ENCODE measurements at regions not wholly inside any gene's neighbourhood (a gene's known extent, or its start where the extent isn't known, plus 50 kb on each side); places are given as distances from the start of the nearest gene placed in this dataset.

DNA sequence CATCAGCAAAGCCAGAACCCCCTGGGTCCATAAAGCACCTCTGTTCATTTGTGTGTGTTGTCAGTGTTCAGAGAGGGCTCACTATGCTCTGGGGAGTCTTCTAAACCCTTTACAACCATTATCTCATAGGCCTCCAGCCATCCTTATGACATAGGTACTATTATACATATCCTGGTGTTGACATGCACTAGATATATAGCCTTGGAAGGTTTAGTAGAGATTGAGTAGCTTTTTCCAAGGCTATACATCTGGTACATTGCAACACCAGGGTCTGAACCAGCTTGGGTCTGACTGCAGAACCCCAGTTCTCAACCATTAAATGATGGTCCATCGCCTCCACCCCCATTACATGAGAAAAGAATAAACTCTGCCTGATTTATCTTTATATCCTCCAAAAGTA is 253.6 kb upstream of the MKLN1 start:
- intact Hi-C loops (cut with micrococcal nuclease) = no loop called here
- Histone ChIP-seq H3K4me3 (replicated peaks in 1 of 2; ENCODE audit: low read depth in 1 of 2, low read length in 2 of 2) (no peak overlapping the region), H3K27ac (ENCODE audit: low read depth, low read length) (no peak overlapping the region), H3K79me2 (ENCODE audit: insufficient read depth, low read length) (peaks cover 39% of the 10 kb centered on the region), H4K20me1 (ENCODE audit: insufficient read depth) (no peaks in the 10 kb centered on the region), H3K4me1 (ENCODE audit: control insufficient read depth in 1 of 2, insufficient read depth in 2 of 2, low read length in 2 of 2) (peaks cover 5 to 17% of the 10 kb centered on the region in 2 experiments; a peak in 3 of 4 replicates), H3K9ac (ENCODE audit: low read length) (no peak overlapping the region), H3K9me2 (ENCODE audit: insufficient read depth) (no peaks in the 10 kb centered on the region), H3K27me3 (ENCODE audit: insufficient read depth, low read length) (no peaks in the 10 kb centered on the region), H3K4me2 (ENCODE audit: low read length) (no peak overlapping the region), H3K9me3 (ENCODE audit: control insufficient read depth in 1 of 2, insufficient read depth in 1 of 2, low read depth in 1 of 2, low read length in 2 of 2) (no peaks in the 10 kb centered on the region), H2AFZ (ENCODE audit: low read depth, low read length, poor library complexity, severe bottlenecking) (no peak overlapping the region), H3K36me3 (ENCODE audit: control insufficient read depth in 1 of 2, insufficient read depth in 2 of 2, low read length in 2 of 2) (no peaks in the 10 kb centered on the region; a peak in 1 of 4 replicates)
- DNase-seq (ENCODE audit: low read depth, low spot score) (no peak), ATAC-seq (no peak)
- ChIA-PET CTCF (no interaction called here), POLR2A (no interaction called here), RAD21 (ENCODE audit: low non-redundant PET in 1 of 2, low total read pairs in 2 of 2, uncharacterized antibody in 2 of 2, unreplicated experiment in 2 of 2) (no interaction called here)
- TF ChIP-seq RAD21 (IDR thresholded peaks at IDR 0.05; ENCODE audit: low read depth) (no peak), ELF1 (IDR thresholded peaks at IDR 0.05; ENCODE audit: borderline replicate concordance, low read depth) (no peak), TCF7L2 (IDR thresholded peaks at IDR 0.05; ENCODE audit: borderline replicate concordance, extremely low read depth, insufficient read depth, insufficient read length) (no peak), EGR1 (IDR thresholded peaks at IDR 0.05; ENCODE audit: low read depth) (no peak), POLR2AphosphoS5 (IDR thresholded peaks at IDR 0.05; ENCODE audit: low read depth, low read length) (no peak), EZH2 (IDR thresholded peaks at IDR 0.05) (no peak), SRF (IDR thresholded peaks at IDR 0.05; ENCODE audit: low read depth) (no peak), POLR2A (IDR thresholded peaks at IDR 0.05; ENCODE audit: borderline replicate concordance, extremely low read depth, insufficient read depth, insufficient read length) (no peak), SIN3A (IDR thresholded peaks at IDR 0.05; ENCODE audit: low read depth) (no peak), CBX3 (IDR thresholded peaks at IDR 0.05; ENCODE audit: low read depth) (no peak)
- TF ChIP-seq, protein P1, sequence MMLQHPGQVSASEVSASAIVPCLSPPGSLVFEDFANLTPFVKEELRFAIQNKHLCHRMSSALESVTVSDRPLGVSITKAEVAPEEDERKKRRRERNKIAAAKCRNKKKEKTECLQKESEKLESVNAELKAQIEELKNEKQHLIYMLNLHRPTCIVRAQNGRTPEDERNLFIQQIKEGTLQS (IDR thresholded peaks at IDR 0.05) = no peak
- no TSS peak for BruUV-seq (replicated peaks)

DNA sequence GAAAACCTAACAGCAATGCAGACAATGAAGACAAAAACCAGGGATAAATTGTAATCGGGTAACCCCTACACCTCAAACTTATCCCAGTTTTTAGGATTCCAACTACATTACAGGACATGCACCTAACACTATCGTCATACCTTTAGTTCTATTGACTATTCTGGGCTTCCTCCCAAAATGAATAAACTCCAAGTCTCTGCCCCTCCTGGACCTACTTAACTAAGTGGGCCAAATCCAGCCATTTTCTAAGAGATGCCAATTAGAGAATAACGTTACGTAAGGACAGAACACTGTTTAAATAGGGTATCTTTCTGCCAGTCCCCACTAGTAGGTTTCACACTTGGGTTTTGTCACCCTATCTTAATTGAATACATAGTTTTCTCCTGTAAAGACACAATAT is 253.1 kb upstream of the MKLN1 start:
- no peak for ATAC-seq
- Histone ChIP-seq H3K4me2 (ENCODE audit: low read length) (no peak overlapping the region), H3K4me1 (ENCODE audit: control insufficient read depth in 1 of 2, insufficient read depth in 2 of 2, low read length in 2 of 2) (peaks cover under 1 to 11% of the 10 kb centered on the region in 2 experiments; a peak in 3 of 4 replicates), H3K9ac (ENCODE audit: low read length) (no peak overlapping the region), H3K36me3 (ENCODE audit: control insufficient read depth in 1 of 2, insufficient read depth in 2 of 2, low read length in 2 of 2) (no peaks in the 10 kb centered on the region; a peak in 1 of 4 replicates), H3K79me2 (ENCODE audit: insufficient read depth, low read length) (peaks cover 39% of the 10 kb centered on the region), H3K27me3 (ENCODE audit: insufficient read depth, low read length) (no peaks in the 10 kb centered on the region), H2AFZ (ENCODE audit: low read depth, low read length, poor library complexity, severe bottlenecking) (no peak overlapping the region), H3K9me2 (ENCODE audit: insufficient read depth) (no peaks in the 10 kb centered on the region), H3K9me3 (ENCODE audit: control insufficient read depth in 1 of 2, insufficient read depth in 1 of 2, low read depth in 1 of 2, low read length in 2 of 2) (no peaks in the 10 kb centered on the region), H3K27ac (ENCODE audit: low read depth, low read length) (no peak overlapping the region), H4K20me1 (ENCODE audit: insufficient read depth) (no peaks in the 10 kb centered on the region), H3K4me3 (replicated peaks in 1 of 2; ENCODE audit: low read depth in 1 of 2, low read length in 2 of 2) (no peak overlapping the region)
- intact Hi-C loops (cut with micrococcal nuclease) = no loop called here
- no TSS peak for BruUV-seq (replicated peaks)
- CTCF ChIA-PET = no interaction called here
- RAD21 ChIA-PET (ENCODE audit: low non-redundant PET in 1 of 2, low total read pairs in 2 of 2, uncharacterized antibody in 2 of 2, unreplicated experiment in 2 of 2) = no interaction called here
- no peak for TF ChIP-seq POLR2AphosphoS5 (IDR thresholded peaks at IDR 0.05; ENCODE audit: low read depth, low read length)
- no peak for TF ChIP-seq ZFX (IDR thresholded peaks at IDR 0.05)
- TF ChIP-seq CBX3 (IDR thresholded peaks at IDR 0.05; ENCODE audit: low read depth) = no peak
- no peak for TF ChIP-seq POLR2A (IDR thresholded peaks at IDR 0.05; ENCODE audit: borderline replicate concordance, extremely low read depth, insufficient read depth, insufficient read length)
- TF ChIP-seq EGR1 (IDR thresholded peaks at IDR 0.05; ENCODE audit: low read depth) = no peak
- TF ChIP-seq, protein P2, sequence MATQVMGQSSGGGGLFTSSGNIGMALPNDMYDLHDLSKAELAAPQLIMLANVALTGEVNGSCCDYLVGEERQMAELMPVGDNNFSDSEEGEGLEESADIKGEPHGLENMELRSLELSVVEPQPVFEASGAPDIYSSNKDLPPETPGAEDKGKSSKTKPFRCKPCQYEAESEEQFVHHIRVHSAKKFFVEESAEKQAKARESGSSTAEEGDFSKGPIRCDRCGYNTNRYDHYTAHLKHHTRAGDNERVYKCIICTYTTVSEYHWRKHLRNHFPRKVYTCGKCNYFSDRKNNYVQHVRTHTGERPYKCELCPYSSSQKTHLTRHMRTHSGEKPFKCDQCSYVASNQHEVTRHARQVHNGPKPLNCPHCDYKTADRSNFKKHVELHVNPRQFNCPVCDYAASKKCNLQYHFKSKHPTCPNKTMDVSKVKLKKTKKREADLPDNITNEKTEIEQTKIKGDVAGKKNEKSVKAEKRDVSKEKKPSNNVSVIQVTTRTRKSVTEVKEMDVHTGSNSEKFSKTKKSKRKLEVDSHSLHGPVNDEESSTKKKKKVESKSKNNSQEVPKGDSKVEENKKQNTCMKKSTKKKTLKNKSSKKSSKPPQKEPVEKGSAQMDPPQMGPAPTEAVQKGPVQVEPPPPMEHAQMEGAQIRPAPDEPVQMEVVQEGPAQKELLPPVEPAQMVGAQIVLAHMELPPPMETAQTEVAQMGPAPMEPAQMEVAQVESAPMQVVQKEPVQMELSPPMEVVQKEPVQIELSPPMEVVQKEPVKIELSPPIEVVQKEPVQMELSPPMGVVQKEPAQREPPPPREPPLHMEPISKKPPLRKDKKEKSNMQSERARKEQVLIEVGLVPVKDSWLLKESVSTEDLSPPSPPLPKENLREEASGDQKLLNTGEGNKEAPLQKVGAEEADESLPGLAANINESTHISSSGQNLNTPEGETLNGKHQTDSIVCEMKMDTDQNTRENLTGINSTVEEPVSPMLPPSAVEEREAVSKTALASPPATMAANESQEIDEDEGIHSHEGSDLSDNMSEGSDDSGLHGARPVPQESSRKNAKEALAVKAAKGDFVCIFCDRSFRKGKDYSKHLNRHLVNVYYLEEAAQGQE (IDR thresholded peaks at IDR 0.05; ENCODE audit: low read depth) = no peak
- TF ChIP-seq SP1 (IDR thresholded peaks at IDR 0.05; ENCODE audit: low read depth) = no peak
- TF ChIP-seq ZNF274 (IDR thresholded peaks at IDR 0.05; ENCODE audit: low read depth, low read length) = no peak
- TF ChIP-seq, protein P1 (IDR thresholded peaks at IDR 0.05) = no peak
- TF ChIP-seq SRF (IDR thresholded peaks at IDR 0.05; ENCODE audit: low read depth) = no peak
- POLR2A ChIA-PET = no interaction called here
- DNase-seq (ENCODE audit: low read depth, low spot score) = no peak
